HG03103 (cell line): ENCODE measurements at regions not wholly inside any gene's neighbourhood (a gene's known extent, or its start where the extent isn't known, plus 50 kb on each side); places are given as distances from the start of the nearest gene placed in this dataset.

Experiments used
- ATAC-seq: cut with Tn5 transposase; IDR thresholded peaks from one replicate; pipeline ENCODE4 v1.9.1; 2021; ENCODE audit warnings: low read depth; ENCODE audit not compliant: unreplicated experiment

- peak; percentile 55 for ATAC-seq
Observed at GRCh38 chr2:217223222-217223930, 363.5 kb upstream of the TNP1 start.

- no peak for ATAC-seq
Observed at GRCh38 chr2:217222309-217222910, 362.5 kb upstream of the TNP1 start.

- no peak for ATAC-seq
Observed at GRCh38 chr2:217220228-217221013, 360.6 kb upstream of the TNP1 start.

- ATAC-seq, result no peak
Observed at GRCh38 chr2:217219164-217219520, 359.3 kb upstream of the TNP1 start.

GRCh38 chr2:217218269-217219163 lies 358.7 kb upstream of the TNP1 start:
- ATAC-seq, result peak; percentile 55

GRCh38 chr2:217216982-217217381 lies 357.1 kb upstream of the TNP1 start:
- no peak for ATAC-seq

- ATAC-seq, result no peak
Observed at GRCh38 chr2:217216316-217216715, 356.5 kb upstream of the TNP1 start.

- ATAC-seq, result no peak
Observed at GRCh38 chr2:217215877-217216276, 356.0 kb upstream of the TNP1 start.

- ATAC-seq, result no peak
Observed at GRCh38 chr2:217208867-217209266, 349.0 kb upstream of the TNP1 start.

- no peak for ATAC-seq
Observed at GRCh38 chr2:217207699-217208010, 347.8 kb upstream of the TNP1 start.

- no peak for ATAC-seq
Observed at GRCh38 chr2:217206907-217207698, 347.2 kb upstream of the TNP1 start.

GRCh38 chr2:217206016-217206725 lies 346.3 kb upstream of the TNP1 start:
- peak; percentile 63 for ATAC-seq

- ATAC-seq, result no peak
Observed at GRCh38 chr2:217204358-217204757, 344.5 kb upstream of the TNP1 start.

- ATAC-seq, result no peak
Observed at GRCh38 chr2:217203086-217203485, 343.2 kb upstream of the TNP1 start.

GRCh38 chr2:217199255-217199630 lies 339.4 kb upstream of the TNP1 start:
- ATAC-seq, result no peak

GRCh38 chr2:217195658-217196446 lies 336.0 kb upstream of the TNP1 start:
- no peak for ATAC-seq

GRCh38 chr2:217195016-217195415 lies 335.2 kb upstream of the TNP1 start:
- ATAC-seq, result no peak

- no peak for ATAC-seq
Observed at GRCh38 chr2:217193431-217194340, 333.8 kb upstream of the TNP1 start.
